ENCODE measurements at regions not wholly inside any gene's neighbourhood (a gene's known extent, or its start where the extent isn't known, plus 50 kb on each side); places are given as distances from the start of the nearest gene placed in this dataset.

GRCh38 chr16:48831076-48831722 is 221.2 kb upstream of the N4BP1 start:
- no peak overlapping the region for H3K4me3 Mint-ChIP-seq

GRCh38 chr16:48829336-48830310 is 219.6 kb upstream of the N4BP1 start:
- no peaks in the 10 kb centered on the region for H3K36me3 Mint-ChIP-seq
- no peaks in the 10 kb centered on the region for H3K27me3 Mint-ChIP-seq
- no peaks in the 10 kb centered on the region for H3K36me3 ChIP-seq (ENCODE audit: insufficient read depth, low read length)
- H3K4me1 ChIP-seq (ENCODE audit: insufficient read depth, low read length), result no peaks in the 10 kb centered on the region
- no peaks in the 10 kb centered on the region for H3K27me3 ChIP-seq (ENCODE audit: insufficient read depth, low read length, poor library complexity, severe bottlenecking)
- ChIA-PET CTCF (no interaction called here), POLR2A (no interaction called here)
- H3K27ac ChIP-seq (ENCODE audit: low read depth, low read length), result no peak overlapping the region
- no peak overlapping the region for H3K27ac Mint-ChIP-seq
- DNase-seq, result no peak
- peaks cover 2 to 13% (median 9%) of the 10 kb centered on the region in 5 donors for H3K9me3 Mint-ChIP-seq
- no peak overlapping the region for H3K4me3 ChIP-seq (ENCODE audit: low read length)
- H3K4me3 Mint-ChIP-seq, result no peak overlapping the region
- H3K9me3 ChIP-seq (ENCODE audit: low read length), result no peaks in the 10 kb centered on the region
- H3K4me1 Mint-ChIP-seq, result no peaks in the 10 kb centered on the region

More at GRCh38 chr16:48831076-48831722, 221.2 kb upstream of the N4BP1 start:
- H3K27me3 Mint-ChIP-seq, result no peaks in the 10 kb centered on the region
- CTCF ChIA-PET, result no interaction called here
- H3K27ac ChIP-seq (ENCODE audit: low read depth, low read length), result no peak overlapping the region
- no peaks in the 10 kb centered on the region for H3K36me3 ChIP-seq (ENCODE audit: insufficient read depth, low read length)
- H3K27me3 ChIP-seq (ENCODE audit: insufficient read depth, low read length, poor library complexity, severe bottlenecking), result no peaks in the 10 kb centered on the region
- H3K4me3 ChIP-seq (ENCODE audit: low read length), result no peak overlapping the region
- POLR2A ChIA-PET, result no interaction called here
- H3K9me3 Mint-ChIP-seq, result peaks cover 2 to 12% (median 6%) of the 10 kb centered on the region in 5 donors
- no peaks in the 10 kb centered on the region for H3K4me1 ChIP-seq (ENCODE audit: insufficient read depth, low read length)
- no peaks in the 10 kb centered on the region for H3K4me1 Mint-ChIP-seq
- DNase-seq, result no peak
- H3K9me3 ChIP-seq (ENCODE audit: low read length), result no peaks in the 10 kb centered on the region
- H3K27ac Mint-ChIP-seq, result no peak overlapping the region
- H3K36me3 Mint-ChIP-seq, result no peaks in the 10 kb centered on the region

DNA sequence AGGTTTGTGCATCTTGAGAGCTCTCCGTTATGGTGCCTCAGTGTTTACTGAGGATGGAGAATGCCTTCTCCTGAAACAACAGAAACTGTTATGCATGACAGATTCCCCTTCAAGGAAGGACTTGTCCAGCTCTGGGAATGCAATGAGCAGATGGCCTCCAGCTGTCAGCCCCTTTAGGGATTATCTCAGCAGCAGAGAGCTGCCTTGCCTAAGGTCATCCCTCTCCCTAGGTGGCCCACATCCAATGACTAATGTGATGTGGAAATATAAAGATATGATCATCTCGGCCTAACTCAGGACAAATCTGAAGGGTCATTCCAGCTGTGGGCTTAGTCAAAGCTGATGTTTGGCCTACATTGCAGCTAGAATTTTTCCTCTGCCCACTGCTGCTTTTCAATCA is 214.3 kb upstream of the N4BP1 start:
- Histone ChIP-seq H3K4me3 (ENCODE audit: low read length) (no peak overlapping the region), H3K4me1 (ENCODE audit: insufficient read depth, low read length) (no peaks in the 10 kb centered on the region), H3K27ac (ENCODE audit: low read depth, low read length) (no peak overlapping the region), H3K27me3 (ENCODE audit: insufficient read depth, low read length, poor library complexity, severe bottlenecking) (no peaks in the 10 kb centered on the region), H3K36me3 (ENCODE audit: insufficient read depth, low read length) (no peaks in the 10 kb centered on the region), H3K9me3 (ENCODE audit: low read length) (no peaks in the 10 kb centered on the region)
- peaks cover 2 to 11% (median 5%) of the 10 kb centered on the region in 5 donors for H3K9me3 Mint-ChIP-seq
- no peak for DNase-seq
- H3K36me3 Mint-ChIP-seq, result no peaks in the 10 kb centered on the region
- H3K4me3 Mint-ChIP-seq, result no peak overlapping the region
- H3K27me3 Mint-ChIP-seq, result no peaks in the 10 kb centered on the region
- H3K4me1 Mint-ChIP-seq, result no peaks in the 10 kb centered on the region
- CTCF ChIA-PET, result no interaction called here
- no peak overlapping the region for H3K27ac Mint-ChIP-seq
- POLR2A ChIA-PET, result no interaction called here

DNA sequence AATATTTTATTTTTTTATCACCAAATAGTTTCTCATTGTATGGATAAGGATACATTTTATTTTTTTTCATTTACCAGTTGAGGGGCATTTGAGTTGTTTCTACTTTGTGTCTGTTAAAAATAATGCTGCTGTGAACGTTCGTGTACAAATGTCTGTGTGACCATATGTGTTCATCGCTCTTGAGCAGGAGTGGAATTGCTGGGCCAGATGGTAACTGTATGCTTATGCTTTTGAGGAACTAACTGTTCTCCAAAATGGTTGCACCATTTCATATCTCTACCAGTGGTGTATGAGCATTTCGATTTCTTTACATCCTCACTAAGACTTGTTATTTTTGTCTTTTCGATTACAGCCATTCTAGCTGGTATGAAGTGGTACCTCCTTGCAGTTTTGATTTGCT is 212.5 kb upstream of the N4BP1 start:
- Mint-ChIP-seq H3K27ac (no peak overlapping the region), H3K36me3 (no peaks in the 10 kb centered on the region), H3K27me3 (no peaks in the 10 kb centered on the region), H3K4me3 (no peak overlapping the region), H3K9me3 (peaks cover 0 to 9% (median 3%) of the 10 kb centered on the region in 5 donors), H3K4me1 (no peaks in the 10 kb centered on the region)
- H3K27me3 ChIP-seq (ENCODE audit: insufficient read depth, low read length, poor library complexity, severe bottlenecking), result no peaks in the 10 kb centered on the region
- H3K9me3 ChIP-seq (ENCODE audit: low read length), result no peaks in the 10 kb centered on the region
- H3K27ac ChIP-seq (ENCODE audit: low read depth, low read length), result no peak overlapping the region
- ChIA-PET POLR2A (no interaction called here), CTCF (no interaction called here)
- H3K4me1 ChIP-seq (ENCODE audit: insufficient read depth, low read length), result no peaks in the 10 kb centered on the region
- no peaks in the 10 kb centered on the region for H3K36me3 ChIP-seq (ENCODE audit: insufficient read depth, low read length)
- no peak for DNase-seq
- no peak overlapping the region for H3K4me3 ChIP-seq (ENCODE audit: low read length)

GRCh38 chr16:48820379-48820778 is 210.4 kb upstream of the N4BP1 start:
- Histone ChIP-seq H3K4me1 (ENCODE audit: insufficient read depth, low read length) (no peaks in the 10 kb centered on the region), H3K27me3 (ENCODE audit: insufficient read depth, low read length, poor library complexity, severe bottlenecking) (no peaks in the 10 kb centered on the region), H3K27ac (ENCODE audit: low read depth, low read length) (no peak overlapping the region), H3K4me3 (ENCODE audit: low read length) (no peak overlapping the region), H3K36me3 (ENCODE audit: insufficient read depth, low read length) (no peaks in the 10 kb centered on the region), H3K9me3 (ENCODE audit: low read length) (no peaks in the 10 kb centered on the region)
- no peaks in the 10 kb centered on the region for H3K27me3 Mint-ChIP-seq
- DNase-seq, result no peak
- H3K27ac Mint-ChIP-seq, result no peak overlapping the region
- ChIA-PET CTCF (no interaction called here), POLR2A (no interaction called here)
- H3K36me3 Mint-ChIP-seq, result no peaks in the 10 kb centered on the region
- H3K4me3 Mint-ChIP-seq, result no peak overlapping the region
- H3K4me1 Mint-ChIP-seq, result no peaks in the 10 kb centered on the region
- peaks cover 0 to 2% (median 1%) of the 10 kb centered on the region in 5 donors for H3K9me3 Mint-ChIP-seq

GRCh38 chr16:48818257-48818656 is 208.3 kb upstream of the N4BP1 start:
- POLR2A ChIA-PET, result no interaction called here

GRCh38 chr16:48817032-48817431 is 207.1 kb upstream of the N4BP1 start:
- Histone ChIP-seq H3K27me3 (ENCODE audit: insufficient read depth, low read length, poor library complexity, severe bottlenecking) (no peaks in the 10 kb centered on the region), H3K4me3 (ENCODE audit: low read length) (no peak overlapping the region), H3K4me1 (ENCODE audit: insufficient read depth, low read length) (no peaks in the 10 kb centered on the region), H3K9me3 (ENCODE audit: low read length) (no peaks in the 10 kb centered on the region), H3K36me3 (ENCODE audit: insufficient read depth, low read length) (no peaks in the 10 kb centered on the region), H3K27ac (ENCODE audit: low read depth, low read length) (no peak overlapping the region)
- H3K4me3 Mint-ChIP-seq, result no peak overlapping the region
- DNase-seq, result no peak
- H3K9me3 Mint-ChIP-seq, result peaks cover 0 to 10% (median 4%) of the 10 kb centered on the region in 5 donors
- POLR2A ChIA-PET, result no interaction called here
- H3K4me1 Mint-ChIP-seq, result no peaks in the 10 kb centered on the region
- H3K27me3 Mint-ChIP-seq, result peaks cover 4 to 16% of the 10 kb centered on the region in 2 donors
- no peaks in the 10 kb centered on the region for H3K36me3 Mint-ChIP-seq
- no peak overlapping the region for H3K27ac Mint-ChIP-seq
- CTCF ChIA-PET, result no interaction called here

More at GRCh38 chr16:48818257-48818656, 208.3 kb upstream of the N4BP1 start:
- Mint-ChIP-seq H3K27ac (no peak overlapping the region), H3K9me3 (peaks cover 0 to 4% (median 2%) of the 10 kb centered on the region in 5 donors), H3K27me3 (peaks cover 0 to 5% of the 10 kb centered on the region in 2 donors), H3K36me3 (no peaks in the 10 kb centered on the region), H3K4me3 (no peak overlapping the region), H3K4me1 (no peaks in the 10 kb centered on the region)
- no peaks in the 10 kb centered on the region for H3K9me3 ChIP-seq (ENCODE audit: low read length)
- no peak overlapping the region for H3K4me3 ChIP-seq (ENCODE audit: low read length)
- H3K4me1 ChIP-seq (ENCODE audit: insufficient read depth, low read length), result no peaks in the 10 kb centered on the region
- CTCF ChIA-PET, result no interaction called here
- no peak overlapping the region for H3K27ac ChIP-seq (ENCODE audit: low read depth, low read length)
- DNase-seq, result no peak
- no peaks in the 10 kb centered on the region for H3K36me3 ChIP-seq (ENCODE audit: insufficient read depth, low read length)
- H3K27me3 ChIP-seq (ENCODE audit: insufficient read depth, low read length, poor library complexity, severe bottlenecking), result no peaks in the 10 kb centered on the region

GRCh38 chr16:48816393-48816792 is 206.4 kb upstream of the N4BP1 start:
- H3K27ac ChIP-seq (ENCODE audit: low read depth, low read length), result no peak overlapping the region
- POLR2A ChIA-PET, result no interaction called here
- no peaks in the 10 kb centered on the region for H3K27me3 ChIP-seq (ENCODE audit: insufficient read depth, low read length, poor library complexity, severe bottlenecking)
- no peaks in the 10 kb centered on the region for H3K36me3 ChIP-seq (ENCODE audit: insufficient read depth, low read length)
- no peaks in the 10 kb centered on the region for H3K9me3 ChIP-seq (ENCODE audit: low read length)
- no peaks in the 10 kb centered on the region for H3K36me3 Mint-ChIP-seq
- no peaks in the 10 kb centered on the region for H3K4me1 ChIP-seq (ENCODE audit: insufficient read depth, low read length)
- no peak overlapping the region for H3K4me3 Mint-ChIP-seq
- no peak overlapping the region for H3K4me3 ChIP-seq (ENCODE audit: low read length)
- peaks cover 0 to 17% (median 8%) of the 10 kb centered on the region in 5 donors for H3K9me3 Mint-ChIP-seq
- H3K27ac Mint-ChIP-seq, result no peak overlapping the region
- no peaks in the 10 kb centered on the region for H3K4me1 Mint-ChIP-seq
- no peak for DNase-seq
- peaks cover 11 to 22% of the 10 kb centered on the region in 2 donors for H3K27me3 Mint-ChIP-seq
- CTCF ChIA-PET, result no interaction called here

Data from CD8-positive, alpha-beta memory T cell (primary cell).